OCI-LY7 (cell line): ENCODE measurements at regions not wholly inside any gene's neighbourhood (a gene's known extent, or its start where the extent isn't known, plus 50 kb on each side); places are given as distances from the start of the nearest gene placed in this dataset.

Experiments used
- EZH2phosphoT487 ChIP-seq: fragments of 200-600 bp; sonication (generic); IDR thresholded peaks from 2 replicates; pipeline ENCODE4 v1.6.1; 2018; ENCODE audit warnings: low read depth, borderline replicate concordance, mild to moderate bottlenecking, mixed run types, antibody characterized with exemption, low read length, moderate library complexity, mixed read lengths
- TF ChIP-seq, protein P1 (sequence below): fragments of 200-600 bp; sonication (generic); conservative IDR thresholded peaks from 2 replicates; pipeline ENCODE4 v1.5.1; 2014; ENCODE audit warnings: mild to moderate bottlenecking, antibody characterized with exemption, low read length, moderate library complexity, mixed read lengths

- TF ChIP-seq, protein P1, sequence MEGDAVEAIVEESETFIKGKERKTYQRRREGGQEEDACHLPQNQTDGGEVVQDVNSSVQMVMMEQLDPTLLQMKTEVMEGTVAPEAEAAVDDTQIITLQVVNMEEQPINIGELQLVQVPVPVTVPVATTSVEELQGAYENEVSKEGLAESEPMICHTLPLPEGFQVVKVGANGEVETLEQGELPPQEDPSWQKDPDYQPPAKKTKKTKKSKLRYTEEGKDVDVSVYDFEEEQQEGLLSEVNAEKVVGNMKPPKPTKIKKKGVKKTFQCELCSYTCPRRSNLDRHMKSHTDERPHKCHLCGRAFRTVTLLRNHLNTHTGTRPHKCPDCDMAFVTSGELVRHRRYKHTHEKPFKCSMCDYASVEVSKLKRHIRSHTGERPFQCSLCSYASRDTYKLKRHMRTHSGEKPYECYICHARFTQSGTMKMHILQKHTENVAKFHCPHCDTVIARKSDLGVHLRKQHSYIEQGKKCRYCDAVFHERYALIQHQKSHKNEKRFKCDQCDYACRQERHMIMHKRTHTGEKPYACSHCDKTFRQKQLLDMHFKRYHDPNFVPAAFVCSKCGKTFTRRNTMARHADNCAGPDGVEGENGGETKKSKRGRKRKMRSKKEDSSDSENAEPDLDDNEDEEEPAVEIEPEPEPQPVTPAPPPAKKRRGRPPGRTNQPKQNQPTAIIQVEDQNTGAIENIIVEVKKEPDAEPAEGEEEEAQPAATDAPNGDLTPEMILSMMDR, result no peak
- no peak for TF ChIP-seq EZH2phosphoT487
Observed at GRCh38 chr13:24104723-24105122, 55.8 kb upstream of the SPATA13 start.
